HCT116 (cell line): ENCODE measurements at regions not wholly inside any gene's neighbourhood (a gene's known extent, or its start where the extent isn't known, plus 50 kb on each side); places are given as distances from the start of the nearest gene placed in this dataset.

ENCODE experiments used
- ATAC-seq: fragments of 200-7000 bp; cut with Tn5 transposase; 2 replicates; pipeline ENCODE4 v1.9.1; 2020; ENCODE audit warnings: mild to moderate bottlenecking, moderate library complexity
- BruUV-seq: library from RNA; stranded (reverse); fragments of 400-500 nt; replicated peaks from 2 replicates; lab custom pipeline; 2021; lab: Mats Ljungman, UMichigan
- CTCF ChIA-PET: fragments of 300-600 bp; sonication (Branson Sonifier 250); formaldehyde crosslinking; loops from one replicate; lab custom pipeline; 2021; ENCODE audit warnings: antibody characterized with exemption; lab: Charles Lee
- POLR2A ChIA-PET: fragments of 300-600, 350-600 bp; sonication (Branson Sonifier 250); formaldehyde crosslinking; loops from one replicate; lab custom pipeline; 2021; ENCODE audit warnings: antibody characterized with exemption; lab: Charles Lee
- RAD21 ChIA-PET, 2 experiments: fragments of 300-600 bp; sonication (Branson Sonifier 250); formaldehyde crosslinking; loops; one replicate each; lab custom pipeline; 2023; ENCODE audit warnings: low total read pairs in 2 of 2; ENCODE audit not compliant: uncharacterized antibody in 2 of 2, unreplicated experiment in 2 of 2, low non-redundant PET in 1 of 2; lab: Charles Lee
- DNase-seq: peaks from one replicate; pipeline ENCODE4 v3.0.0-alpha.2; 2010; ENCODE audit warnings: low read depth, low spot score
- H2AFZ ChIP-seq: fragments of 200-600 bp; shearing (Covaris generic), sonication (generic); 2 replicates; pipeline ENCODE4 v1.6.1; 2017; ENCODE audit warnings: low read depth, mixed run types, mixed read lengths, antibody characterized with exemption, low read length; ENCODE audit not compliant: poor library complexity, severe bottlenecking
- H3K27ac ChIP-seq: 2 replicates; pipeline ENCODE4 v1.5.1; 2012; ENCODE audit warnings: low read depth, low read length
- H3K27me3 ChIP-seq: fragments of 200-600 bp; sonication (generic); 2 replicates; pipeline ENCODE4 v1.6.1; 2016; ENCODE audit warnings: mixed run types, low read length, mixed read lengths; ENCODE audit not compliant: insufficient read depth
- H3K36me3 ChIP-seq, 2 experiments: fragments of 200-500 bp in 1 of 2; fragments of 200-600 bp in 1 of 2; sonication (Bioruptor generic) in 1 of 2; sonication (generic) in 1 of 2; 2 replicates each; pipeline versions ENCODE4 v1.5.1 to v1.6.1; 2014 to 2016; ENCODE audit warnings: low read length in 2 of 2, inconsistent platforms in 1 of 2, mixed read lengths in 1 of 2, mixed run types in 1 of 2; ENCODE audit not compliant: insufficient read depth in 2 of 2, control insufficient read depth in 1 of 2
- H3K4me1 ChIP-seq, 2 experiments: fragments of 200-600 bp in 1 of 2; sonication (generic) in 1 of 2; 2 replicates each; pipeline versions ENCODE4 v1.5.1 to v1.6.1; 2012 to 2017; ENCODE audit warnings: low read length in 2 of 2, inconsistent platforms in 1 of 2, mild to moderate bottlenecking in 1 of 2, mixed read lengths in 1 of 2, mixed run types in 1 of 2, moderate library complexity in 1 of 2; ENCODE audit not compliant: insufficient read depth in 2 of 2, control insufficient read depth in 1 of 2
- H3K4me2 ChIP-seq: fragments of 200-600 bp; sonication (generic); 2 replicates; pipeline ENCODE4 v1.6.1; 2017; ENCODE audit warnings: mixed run types, low read length, mixed read lengths
- H3K4me3 ChIP-seq, 2 experiments: fragments of 200-600 bp in 1 of 2; sonication (generic) in 1 of 2; replicated peaks in 1 of 2; 2 replicates each; pipeline ENCODE4 v1.5.1; 2011 to 2016; ENCODE audit warnings: low read length in 2 of 2, control low read depth in 1 of 2, low read depth in 1 of 2, mild to moderate bottlenecking in 1 of 2, mixed read lengths in 1 of 2, mixed run types in 1 of 2
- H3K79me2 ChIP-seq: fragments of 200-600 bp; sonication (generic); 2 replicates; pipeline ENCODE4 v1.6.1; 2017; ENCODE audit warnings: mild to moderate bottlenecking, mixed run types, low read length, moderate library complexity, mixed read lengths; ENCODE audit not compliant: insufficient read depth
- H3K9ac ChIP-seq: fragments of 200-600 bp; sonication (generic); 2 replicates; pipeline ENCODE4 v1.6.1; 2016; ENCODE audit warnings: low read length, mixed read lengths
- H3K9me2 ChIP-seq: fragments of 200-600 bp; sonication (generic), shearing (Covaris generic); 2 replicates; pipeline ENCODE4 v1.6.1; 2017; ENCODE audit warnings: mixed run types, mild to moderate bottlenecking, moderate library complexity; ENCODE audit not compliant: insufficient read depth
- H3K9me3 ChIP-seq, 2 experiments: fragments of 200-500 bp in 1 of 2; fragments of 200-600 bp in 1 of 2; sonication (Bioruptor generic) in 1 of 2; sonication (generic) in 1 of 2; 2 replicates each; pipeline ENCODE4 v1.6.1; 2014 to 2017; ENCODE audit warnings: low read length in 2 of 2, mixed read lengths in 2 of 2, inconsistent platforms in 1 of 2, low read depth in 1 of 2, mild to moderate bottlenecking in 1 of 2, mixed run types in 1 of 2, moderate library complexity in 1 of 2; ENCODE audit not compliant: control insufficient read depth in 1 of 2, insufficient read depth in 1 of 2
- H4K20me1 ChIP-seq: fragments of 200-600 bp; sonication (generic), shearing (Covaris generic); 2 replicates; pipeline ENCODE4 v1.6.1; 2017; ENCODE audit warnings: mixed run types, mild to moderate bottlenecking, moderate library complexity; ENCODE audit not compliant: insufficient read depth
- ATF3 ChIP-seq: IDR thresholded peaks from 2 replicates; pipeline ENCODE4 v1.6.1; 2012
- CBX3 ChIP-seq: IDR thresholded peaks from 2 replicates; pipeline ENCODE4 v1.6.1; 2012; ENCODE audit warnings: low read depth
- CEBPB ChIP-seq: IDR thresholded peaks from 2 replicates; pipeline ENCODE4 v1.6.1; 2012; ENCODE audit warnings: low read depth
- EZH2phosphoT487 ChIP-seq: fragments of 200-600 bp; IDR thresholded peaks from 2 replicates; pipeline ENCODE4 v1.6.1; 2018; ENCODE audit warnings: antibody characterized with exemption, borderline replicate concordance
- POLR2AphosphoS5 ChIP-seq: IDR thresholded peaks from 2 replicates; pipeline ENCODE4 v1.6.1; 2011; ENCODE audit warnings: mild to moderate bottlenecking, low read depth, low read length, moderate library complexity
- RAD21 ChIP-seq: IDR thresholded peaks from 2 replicates; pipeline ENCODE4 v1.6.1; 2012; ENCODE audit warnings: low read depth, mild to moderate bottlenecking
- SP1 ChIP-seq: IDR thresholded peaks from 2 replicates; pipeline ENCODE4 v1.6.1; 2012; ENCODE audit warnings: low read depth
- TCF7L2 ChIP-seq: IDR thresholded peaks from 2 replicates; pipeline ENCODE4 v1.7.0; 2011; ENCODE audit warnings: borderline replicate concordance, inconsistent platforms; ENCODE audit not compliant: insufficient read depth, insufficient read length; ENCODE audit errors: extremely low read depth
- ZFX ChIP-seq: fragments of 450-650 bp; IDR thresholded peaks from 2 replicates; pipeline ENCODE4 v1.6.1; 2017
- ZNF274 ChIP-seq: fragments of 200-500 bp; sonication (Bioruptor generic); IDR thresholded peaks from 2 replicates; pipeline ENCODE4 v1.6.1; 2014; ENCODE audit warnings: mild to moderate bottlenecking, low read depth, low read length, inconsistent platforms
- intact Hi-C: fragments of 100-400 bp; cut with micrococcal nuclease; formaldehyde crosslinking; loops from 2 replicates; pipeline ENCODE4 v1.10.0; 2022
- TF ChIP-seq, protein P1 (sequence below), 3 experiments: fragments of 200-600 bp in 1 of 3; sonication (generic) in 1 of 3; IDR thresholded peaks in 2 of 3; conservative IDR thresholded peaks in 1 of 3; 2 replicates each; pipeline ENCODE4 v1.5.1; 2012 to 2017; ENCODE audit warnings: low read depth in 2 of 3, low read length in 2 of 3, antibody characterized with exemption in 1 of 3, borderline replicate concordance in 1 of 3, control low read depth in 1 of 3, mild to moderate bottlenecking in 1 of 3, mixed read lengths in 1 of 3, mixed run types in 1 of 3, moderate library complexity in 1 of 3; ENCODE audit not compliant: insufficient read depth in 1 of 3

DNA sequence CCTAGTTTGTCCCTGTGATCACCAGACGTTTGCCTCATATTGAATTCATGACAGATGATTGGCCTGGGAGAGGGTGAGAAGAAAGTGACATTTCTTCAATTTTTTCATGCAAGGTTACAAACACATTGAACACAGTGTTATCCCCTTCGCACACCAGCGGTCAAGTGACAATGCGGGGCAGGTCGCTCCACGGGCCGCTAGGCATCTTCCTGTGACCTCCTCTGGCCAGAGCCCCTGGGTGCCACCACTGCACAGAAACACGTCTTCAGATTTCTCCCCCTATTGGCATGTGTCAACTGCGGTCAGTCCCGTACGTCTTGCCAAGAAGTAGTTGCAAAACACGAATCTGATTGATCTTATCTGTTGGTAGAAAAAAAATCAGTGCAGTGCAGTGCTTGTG, 97.1 kb downstream of the PXDC1 start:
- Histone ChIP-seq H2AFZ (no peak overlapping the region), H4K20me1 (no peaks in the 10 kb centered on the region), H3K27ac (no peak overlapping the region), H3K36me3 (no peaks in the 10 kb centered on the region), H3K79me2 (no peaks in the 10 kb centered on the region), H3K27me3 (no peaks in the 10 kb centered on the region), H3K4me2 (no peak overlapping the region), H3K9ac (no peak overlapping the region), H3K9me3 (no peaks in the 10 kb centered on the region), H3K4me3 (no peak overlapping the region), H3K9me2 (no peaks in the 10 kb centered on the region), H3K4me1 (no peaks in the 10 kb centered on the region)
- TF ChIP-seq ZFX = no peak
- no peak for TF ChIP-seq CEBPB
- TF ChIP-seq EZH2phosphoT487 = no peak
- ATAC-seq (no peak), DNase-seq (no peak)
- CTCF ChIA-PET = no interaction called here
- intact Hi-C loops = no loop called here
- RAD21 ChIA-PET = no interaction called here
- no TSS peak for BruUV-seq
- POLR2A ChIA-PET = no interaction called here

GRCh38 chr6:3653528-3654070, 97.9 kb downstream of the PXDC1 start:
- Histone ChIP-seq H3K4me3 (no peak overlapping the region), H3K4me2 (no peak overlapping the region)
- POLR2A ChIA-PET = no interaction called here
- TF ChIP-seq TCF7L2 (no peak), CBX3 (no peak), EZH2phosphoT487 (no peak), ZNF274 (no peak), ATF3 (no peak), SP1 (no peak), POLR2AphosphoS5 (no peak), RAD21 (no peak)
- TF ChIP-seq, protein P1, sequence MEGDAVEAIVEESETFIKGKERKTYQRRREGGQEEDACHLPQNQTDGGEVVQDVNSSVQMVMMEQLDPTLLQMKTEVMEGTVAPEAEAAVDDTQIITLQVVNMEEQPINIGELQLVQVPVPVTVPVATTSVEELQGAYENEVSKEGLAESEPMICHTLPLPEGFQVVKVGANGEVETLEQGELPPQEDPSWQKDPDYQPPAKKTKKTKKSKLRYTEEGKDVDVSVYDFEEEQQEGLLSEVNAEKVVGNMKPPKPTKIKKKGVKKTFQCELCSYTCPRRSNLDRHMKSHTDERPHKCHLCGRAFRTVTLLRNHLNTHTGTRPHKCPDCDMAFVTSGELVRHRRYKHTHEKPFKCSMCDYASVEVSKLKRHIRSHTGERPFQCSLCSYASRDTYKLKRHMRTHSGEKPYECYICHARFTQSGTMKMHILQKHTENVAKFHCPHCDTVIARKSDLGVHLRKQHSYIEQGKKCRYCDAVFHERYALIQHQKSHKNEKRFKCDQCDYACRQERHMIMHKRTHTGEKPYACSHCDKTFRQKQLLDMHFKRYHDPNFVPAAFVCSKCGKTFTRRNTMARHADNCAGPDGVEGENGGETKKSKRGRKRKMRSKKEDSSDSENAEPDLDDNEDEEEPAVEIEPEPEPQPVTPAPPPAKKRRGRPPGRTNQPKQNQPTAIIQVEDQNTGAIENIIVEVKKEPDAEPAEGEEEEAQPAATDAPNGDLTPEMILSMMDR (IDR thresholded peaks at IDR 0.05 in 2 of 3, conservative IDR thresholded peaks at IDR 0.05 in 1 of 3; ENCODE audit: borderline replicate concordance in 1 of 3, insufficient read depth in 1 of 3, low read depth in 2 of 3, low read length in 2 of 3) = no peak
- TF ChIP-seq, all 23 proteins: peak for 0
- no peaks in the 10 kb centered on the region for H3K9me2 ChIP-seq
- no peaks in the 10 kb centered on the region for H3K36me3 ChIP-seq
- H3K9ac ChIP-seq = no peak overlapping the region
- H3K27ac ChIP-seq = no peak overlapping the region
- ATAC-seq = no peak
- H3K27me3 ChIP-seq = no peaks in the 10 kb centered on the region
- BruUV-seq = no TSS peak
- H4K20me1 ChIP-seq = no peaks in the 10 kb centered on the region
- DNase-seq = no peak
- CTCF ChIA-PET = no interaction called here
- intact Hi-C loops = no loop called here
- H2AFZ ChIP-seq = no peak overlapping the region
- no peaks in the 10 kb centered on the region for H3K79me2 ChIP-seq
- RAD21 ChIA-PET = no interaction called here
- H3K4me1 ChIP-seq = no peaks in the 10 kb centered on the region
- H3K9me3 ChIP-seq = no peaks in the 10 kb centered on the region
